Activated CD4-positive, alpha-beta T cell treated with anti-CD3 and anti-CD28 coated beads for 4 hours (primary cell): ENCODE measurements at regions not wholly inside any gene's neighbourhood (a gene's known extent, or its start where the extent isn't known, plus 50 kb on each side); places are given as distances from the start of the nearest gene placed in this dataset.
"Not testable (repeated sequence)": the region's sequence is repeated elsewhere in the genome, so short reads cannot be mapped to it uniquely, and the experiment has no call there.

Experiments used
- DNase-seq, 2 donors: peaks; one replicate each; pipeline ENCODE4 v3.0.0-alpha.2; 2020

GRCh38 chr7:136527554-136527953 lies 340.9 kb upstream of the CHRM2 start:
- DNase-seq = no peak

- DNase-seq = no peak
Measured at GRCh38 chr7:136526408-136527105, 341.9 kb upstream of the CHRM2 start.

GRCh38 chr7:136523571-136523970 lies 344.9 kb upstream of the CHRM2 start:
- no peak for DNase-seq

GRCh38 chr7:136517971-136518370 lies 350.5 kb upstream of the CHRM2 start:
- no peak for DNase-seq

- no peak for DNase-seq
Measured at GRCh38 chr7:136514776-136515175, 353.7 kb upstream of the CHRM2 start.

- DNase-seq = no peak
Measured at GRCh38 chr7:136513744-136514143, 354.7 kb upstream of the CHRM2 start.

GRCh38 chr7:136509466-136509865 lies 359.0 kb upstream of the CHRM2 start:
- no peak for DNase-seq

- no peak for DNase-seq
Measured at GRCh38 chr7:136502162-136502561, 366.3 kb upstream of the CHRM2 start.

GRCh38 chr7:136501151-136501550 lies 367.3 kb upstream of the CHRM2 start:
- no peak for DNase-seq

- DNase-seq = no peak
Measured at GRCh38 chr7:136496551-136496950, 371.9 kb upstream of the CHRM2 start.

GRCh38 chr7:136495081-136495480 lies 373.4 kb upstream of the CHRM2 start:
- no peak for DNase-seq

GRCh38 chr7:136492366-136492765 lies 376.1 kb upstream of the CHRM2 start:
- no peak for DNase-seq

GRCh38 chr7:136489808-136490207 lies 378.6 kb upstream of the CHRM2 start:
- no peak for DNase-seq

GRCh38 chr7:136480901-136481300 lies 387.6 kb upstream of the CHRM2 start:
- no peak for DNase-seq

- no peak for DNase-seq
Measured at GRCh38 chr7:136479922-136480321, 388.5 kb upstream of the CHRM2 start.

- DNase-seq = no peak
Measured at GRCh38 chr7:136470179-136470578, 398.3 kb upstream of the CHRM2 start.

GRCh38 chr7:136452949-136453348 lies 415.5 kb upstream of the CHRM2 start:
- no peak for DNase-seq

- no peak for DNase-seq
Measured at GRCh38 chr7:136446751-136447150, 421.7 kb upstream of the CHRM2 start.

GRCh38 chr7:136441835-136442234 lies 426.6 kb upstream of the CHRM2 start:
- DNase-seq = no peak

- DNase-seq = not testable (repeated sequence)
Measured at GRCh38 chr7:136431736-136432135, 436.7 kb upstream of the CHRM2 start.

- no peak for DNase-seq
Measured at GRCh38 chr7:136424058-136424457, 444.4 kb upstream of the CHRM2 start.

- DNase-seq = not testable (repeated sequence)
Measured at GRCh38 chr7:136419740-136420139, 442.6 kb upstream of the MTPN start.

GRCh38 chr7:136412952-136413351 lies 435.8 kb upstream of the MTPN start:
- DNase-seq = no peak

- peak in 1 of 2 donors; percentile 7 for DNase-seq
Measured at GRCh38 chr7:136405931-136406777, 429.0 kb upstream of the MTPN start.
